GM19351 (cell line): ENCODE measurements at regions not wholly inside any gene's neighbourhood (a gene's known extent, or its start where the extent isn't known, plus 50 kb on each side); places are given as distances from the start of the nearest gene placed in this dataset.
A peak's percentile ranks its signal among the peaks of the same experiment; 100 is the strongest.
"Not testable (repeated sequence)": the region's sequence is repeated elsewhere in the genome, so short reads cannot be mapped to it uniquely, and the experiment has no call there.

Experiments used
- ATAC-seq: cut with Tn5 transposase; IDR thresholded peaks from one replicate; pipeline ENCODE4 v1.9.1; 2021; ENCODE audit warnings: mild to moderate bottlenecking, moderate library complexity; ENCODE audit not compliant: unreplicated experiment

- no peak for ATAC-seq
Observed at GRCh38 chr14:77985211-77985615, 185.0 kb upstream of the NRXN3 start.

GRCh38 chr14:77986773-77987172 lies 183.4 kb upstream of the NRXN3 start:
- ATAC-seq, result no peak

DNA sequence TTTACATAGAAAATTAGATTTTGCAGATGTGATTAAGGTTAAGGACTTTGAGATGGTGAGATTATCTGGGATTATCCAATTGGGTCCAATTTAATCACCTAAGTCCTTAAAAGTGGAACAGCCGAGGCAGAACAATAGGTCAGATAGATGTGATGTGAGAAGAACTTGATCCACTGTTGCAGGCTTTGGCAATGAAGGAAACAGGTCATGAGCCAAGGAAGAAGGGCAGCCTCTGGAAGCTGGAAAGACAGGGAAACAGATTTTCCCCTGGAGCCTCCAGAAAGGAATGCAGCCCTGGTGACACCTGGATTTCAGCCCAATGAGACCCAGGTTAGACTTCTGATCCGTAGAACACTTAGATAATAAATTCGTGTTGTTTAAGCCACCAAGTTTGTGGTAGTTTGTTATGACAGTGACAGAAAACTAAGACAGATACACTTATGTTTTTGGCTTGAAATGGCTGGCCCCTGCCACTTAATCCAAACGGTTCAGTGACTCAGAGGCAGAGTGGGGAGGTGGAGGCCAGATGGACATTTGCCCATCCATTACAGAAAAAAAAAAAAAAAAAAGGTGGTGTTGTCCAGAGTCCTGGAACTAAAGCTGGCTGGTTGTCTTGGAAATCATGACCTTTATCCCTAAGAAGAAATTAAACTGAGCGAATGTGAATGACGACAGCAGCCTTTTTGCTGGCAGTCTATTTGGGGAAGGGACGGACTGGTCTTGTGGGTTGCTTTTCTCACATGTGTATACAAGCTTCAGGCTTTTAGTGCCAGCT lies 181.9 kb upstream of the NRXN3 start:
- ATAC-seq, result no peak

- no peak for ATAC-seq
Observed at GRCh38 chr14:77988970-77989369, 181.2 kb upstream of the NRXN3 start.

DNA sequence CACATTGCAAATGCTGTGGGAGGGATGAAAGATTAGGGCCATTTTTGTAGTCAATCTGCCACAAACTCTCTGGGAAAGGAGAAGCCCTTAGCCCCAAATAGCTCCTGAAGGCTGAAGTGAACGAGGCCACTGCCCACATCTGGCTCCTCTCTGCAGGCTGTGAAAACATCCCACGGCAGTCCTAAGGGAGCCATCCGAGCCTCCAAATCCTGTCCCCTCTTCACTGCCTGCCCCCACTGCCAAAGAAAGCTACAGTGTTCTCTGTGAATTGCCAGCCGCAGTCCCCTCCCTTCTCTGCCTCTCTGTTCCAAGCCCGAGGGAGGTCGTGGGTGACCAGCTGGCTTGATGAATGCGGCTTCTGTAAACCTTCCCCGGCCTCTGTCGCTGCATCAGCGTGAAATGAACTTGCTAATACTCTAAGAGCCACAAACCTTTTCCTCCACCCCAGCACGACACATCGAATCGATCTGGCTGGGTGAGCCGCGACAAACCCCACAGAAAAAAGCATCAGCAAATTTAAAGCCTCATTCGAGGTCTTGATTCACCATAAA lies 180.7 kb upstream of the NRXN3 start:
- no peak for ATAC-seq

- ATAC-seq, result no peak
Observed at GRCh38 chr14:77990337-77990736, 179.8 kb upstream of the NRXN3 start.

DNA sequence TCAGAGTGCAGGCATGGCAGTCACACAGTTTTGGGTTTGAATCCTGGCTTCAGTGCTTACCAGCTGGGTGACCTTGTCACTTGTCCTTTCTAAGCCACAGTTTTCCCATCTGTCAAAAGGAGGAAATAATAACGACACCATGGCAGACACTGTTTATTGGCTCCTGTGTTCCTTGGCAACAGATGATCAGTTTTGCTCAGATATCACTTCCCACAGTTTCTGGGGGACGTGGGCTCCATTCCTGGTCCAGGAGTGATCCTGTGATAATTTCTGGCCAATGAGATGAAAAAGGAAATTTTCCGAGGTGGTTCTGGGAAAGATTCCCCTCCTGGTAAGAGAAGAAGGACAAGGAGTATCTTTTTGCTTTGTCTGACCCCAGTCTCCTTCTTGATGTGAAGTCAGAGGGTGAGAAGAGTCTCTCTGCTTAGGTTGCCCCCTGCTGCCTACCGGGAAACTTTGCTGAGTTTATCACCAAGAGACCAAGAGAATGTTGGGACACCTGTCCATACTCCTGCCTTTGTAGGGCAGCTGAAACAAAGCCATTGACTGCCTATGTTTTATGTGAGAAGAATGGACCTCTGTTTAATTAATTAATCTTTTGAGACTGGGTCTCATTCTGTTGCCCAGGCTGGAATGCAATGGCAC lies 178.9 kb upstream of the NRXN3 start:
- ATAC-seq, result no peak

DNA sequence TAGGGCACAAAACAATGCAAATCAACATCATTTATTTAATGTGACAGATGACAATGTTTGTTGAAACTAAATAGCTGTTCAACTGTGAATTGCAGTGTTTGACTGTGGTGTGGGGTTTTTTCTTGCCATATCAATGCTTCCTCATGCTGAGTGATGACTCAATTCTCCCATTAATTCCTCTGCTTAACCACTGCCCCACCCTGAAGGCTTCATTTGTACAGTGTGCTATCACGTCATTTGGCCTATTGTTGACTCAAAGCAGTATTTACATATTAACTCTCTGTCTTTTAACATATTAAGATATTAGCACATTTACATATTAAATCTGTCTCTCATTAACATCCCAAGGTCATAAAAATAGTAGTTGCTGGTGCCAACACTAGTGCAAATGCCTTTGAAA lies 164.8 kb upstream of the NRXN3 start:
- peak; percentile 66 for ATAC-seq

DNA sequence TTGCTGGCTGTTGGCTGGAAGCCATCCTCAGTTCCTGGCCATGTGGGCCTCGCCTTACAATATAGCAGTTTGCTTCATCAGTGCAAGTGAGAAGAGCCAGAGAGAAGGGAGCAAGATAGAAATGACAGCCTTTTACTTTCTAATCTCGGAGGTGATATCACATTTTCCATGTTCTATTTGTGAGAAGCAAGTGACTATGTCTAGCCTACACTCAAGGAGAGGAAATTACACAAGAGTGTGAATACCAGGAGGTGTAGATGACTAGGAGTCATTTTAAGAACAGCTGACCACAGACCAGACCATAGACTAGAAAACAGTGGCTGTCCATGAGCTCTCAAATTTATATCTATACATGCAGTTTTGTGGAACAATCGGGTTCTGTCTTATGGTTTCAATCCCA lies 163.0 kb upstream of the NRXN3 start:
- peak; percentile 73 for ATAC-seq

DNA sequence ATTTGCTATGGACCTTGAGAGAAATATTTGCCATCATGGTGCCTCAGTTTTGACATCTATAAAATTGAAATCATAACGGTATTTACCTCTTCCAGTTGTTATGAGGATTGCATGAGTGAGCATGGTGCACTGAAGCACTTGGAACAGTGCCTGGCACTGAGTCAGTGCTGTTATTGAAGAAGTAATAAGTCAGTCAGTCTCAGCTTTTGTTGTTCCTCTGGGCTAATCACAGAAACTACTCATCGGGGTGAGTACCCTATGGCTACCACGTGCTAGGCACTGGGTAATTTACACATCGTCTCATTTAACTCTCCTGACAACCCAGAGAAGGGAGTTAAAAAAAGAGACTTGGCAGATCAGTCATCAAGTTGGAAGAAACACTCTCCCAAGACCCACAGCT lies 159.5 kb upstream of the NRXN3 start:
- ATAC-seq, result no peak

DNA sequence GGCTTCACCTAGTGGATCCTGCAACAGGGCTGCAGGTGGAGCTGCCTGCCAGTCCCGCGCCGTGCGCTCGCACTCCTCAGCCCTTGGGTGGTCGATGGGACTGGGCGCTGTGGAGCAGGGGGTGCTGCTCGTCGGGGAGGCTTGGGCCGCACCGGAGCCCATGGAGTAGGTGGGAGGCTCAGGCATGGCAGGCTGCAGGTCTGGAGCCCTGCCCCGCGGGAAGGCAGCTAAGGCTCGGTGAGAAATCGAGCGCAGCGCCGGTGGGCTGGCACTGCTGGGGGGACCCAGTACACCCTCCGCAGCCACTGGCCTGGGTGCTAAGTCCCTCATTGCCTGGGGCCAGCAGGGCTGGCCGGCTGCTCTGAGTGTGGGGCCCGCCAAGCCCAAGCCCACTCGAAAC lies 156.3 kb upstream of the NRXN3 start:
- not testable (repeated sequence) for ATAC-seq

DNA sequence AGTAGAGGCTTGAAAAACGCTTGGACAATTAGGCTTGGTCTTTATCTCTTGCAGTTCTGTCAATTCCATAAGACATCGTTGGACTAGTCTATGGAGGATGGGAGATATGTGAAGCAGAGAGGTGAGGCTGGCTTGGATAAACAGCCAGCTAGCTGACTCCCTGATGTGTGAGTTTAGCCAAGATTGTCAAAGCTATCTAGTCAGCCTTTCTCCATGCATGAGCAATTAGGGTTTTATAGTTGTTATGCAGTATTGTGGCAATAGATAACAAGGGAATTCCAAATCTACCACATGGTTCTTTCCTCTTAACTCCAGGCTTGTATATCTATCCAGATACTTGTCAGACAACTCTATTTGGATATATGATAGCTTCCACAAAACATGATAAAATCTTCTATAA lies 153.6 kb upstream of the NRXN3 start:
- ATAC-seq, result no peak

- no peak for ATAC-seq
Observed at GRCh38 chr14:78018283-78018682, 151.9 kb upstream of the NRXN3 start.

DNA sequence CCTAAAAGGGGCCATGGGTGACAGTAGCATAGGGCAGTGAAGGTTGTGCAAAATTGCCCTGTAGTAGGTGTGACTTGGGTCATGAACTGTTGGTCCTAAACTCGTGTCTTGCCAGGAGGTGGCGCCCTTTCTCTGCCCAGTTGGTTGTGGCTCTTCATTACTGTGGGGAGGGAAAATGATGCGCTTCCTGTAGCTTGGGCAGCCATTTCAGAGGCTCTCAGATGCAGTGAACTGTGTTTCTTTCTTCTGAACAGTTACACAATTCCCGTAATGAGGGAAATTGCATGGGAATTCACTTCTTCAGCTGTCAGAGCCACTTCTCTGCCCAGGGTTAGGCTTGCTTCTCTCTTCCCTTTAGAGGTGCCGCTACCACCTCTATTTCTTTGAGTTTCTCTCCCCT lies 148.1 kb upstream of the NRXN3 start:
- ATAC-seq, result peak; percentile 94

DNA sequence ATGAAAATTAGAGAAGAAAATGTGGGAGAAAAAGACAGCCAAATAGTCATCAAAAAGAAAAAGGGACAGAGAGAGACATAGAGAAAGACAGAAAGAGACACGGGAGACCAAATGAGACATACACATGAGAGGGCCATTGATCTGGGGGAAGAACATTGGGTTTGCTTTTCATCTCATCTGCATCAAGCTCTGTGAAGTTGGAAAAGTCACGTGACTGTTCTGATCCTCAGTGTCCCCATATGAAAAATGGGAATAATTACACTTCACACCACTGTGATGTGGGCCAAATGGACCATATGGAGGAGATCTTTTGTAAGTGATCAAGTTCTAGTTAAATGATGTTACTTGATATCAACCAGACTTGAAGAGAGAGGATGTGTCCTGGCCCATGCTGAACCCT lies 147.1 kb upstream of the NRXN3 start:
- ATAC-seq, result no peak

GRCh38 chr14:78028471-78028870 lies 141.7 kb upstream of the NRXN3 start:
- no peak for ATAC-seq

- ATAC-seq, result no peak
Observed at GRCh38 chr14:78029601-78030372, 140.4 kb upstream of the NRXN3 start.

DNA sequence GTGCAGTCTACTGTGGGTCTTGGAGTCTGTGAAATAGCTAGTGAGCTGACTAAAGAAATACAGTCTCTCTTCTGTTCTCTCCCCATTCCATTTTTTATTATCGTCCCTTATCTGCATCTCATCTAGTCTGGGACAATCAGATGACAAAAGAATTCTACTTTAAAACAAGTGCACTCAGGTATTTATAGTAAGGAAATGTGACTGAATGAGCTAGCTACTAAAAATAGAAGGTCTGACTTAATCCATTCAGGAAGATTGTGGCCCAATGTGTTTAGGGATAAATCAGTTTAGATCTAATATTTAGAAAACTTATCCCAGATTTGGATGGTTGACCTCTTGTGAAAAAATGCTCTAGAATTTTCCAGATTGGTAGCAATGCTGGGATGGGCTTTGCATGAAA lies 126.8 kb upstream of the NRXN3 start:
- no peak for ATAC-seq

DNA sequence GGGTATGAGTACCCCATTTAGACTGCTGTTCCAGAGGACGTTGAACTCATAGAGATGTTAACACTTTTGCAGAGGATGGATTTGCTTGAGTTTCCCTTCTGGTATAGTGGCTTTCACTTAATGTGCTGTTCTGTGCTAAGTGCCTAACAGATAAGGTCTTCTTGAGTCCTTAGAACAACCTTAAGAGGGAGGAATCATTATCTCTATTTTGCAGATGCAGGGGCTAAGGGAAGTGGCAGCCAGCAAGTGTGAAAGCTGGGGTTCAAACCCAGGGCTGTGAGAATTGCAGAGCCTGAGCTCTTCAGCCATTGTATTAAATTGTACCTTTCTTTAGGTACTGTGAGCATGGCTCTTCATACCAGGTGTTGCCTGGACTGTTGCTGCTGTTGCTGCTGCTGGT lies 122.1 kb upstream of the NRXN3 start:
- no peak for ATAC-seq

DNA sequence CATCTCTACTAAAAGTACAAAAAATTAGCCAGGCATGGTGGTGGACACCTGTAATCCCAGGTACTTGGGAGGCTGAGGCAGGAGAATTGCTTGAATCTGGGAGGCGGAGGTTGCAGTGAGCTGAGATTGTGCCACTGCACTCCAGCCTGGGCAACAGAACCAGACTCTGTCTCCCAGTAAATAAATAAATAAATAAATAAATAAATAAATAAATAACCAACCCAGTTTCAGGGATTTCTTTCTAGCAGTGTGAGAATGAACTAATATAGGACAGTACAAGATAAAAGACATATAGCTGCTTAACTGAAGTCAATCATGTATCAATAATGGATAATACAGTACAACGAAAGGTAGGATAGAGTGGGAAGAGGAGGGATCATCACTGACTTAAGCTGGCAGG lies 113.3 kb upstream of the NRXN3 start:
- ATAC-seq, result not testable (repeated sequence)

DNA sequence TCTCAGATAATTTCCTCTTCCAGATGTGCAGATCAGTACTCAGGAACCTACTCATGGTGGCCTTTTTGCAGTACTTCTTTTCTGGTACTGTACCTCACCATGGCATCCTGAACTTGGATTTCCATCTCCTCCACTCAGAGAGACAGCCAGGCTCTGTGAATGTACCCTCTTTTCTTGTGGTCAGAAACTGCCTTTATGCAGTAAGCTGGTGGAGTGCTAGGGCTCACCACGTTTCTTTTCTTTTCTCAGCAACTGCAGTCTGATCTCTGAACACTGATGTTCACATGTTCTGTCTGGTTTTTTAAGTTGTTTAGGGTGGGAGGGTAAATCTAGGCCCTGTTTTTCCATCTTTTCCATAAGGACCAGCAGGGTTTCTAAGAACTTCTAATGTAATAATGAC lies 99.8 kb upstream of the NRXN3 start:
- ATAC-seq, result no peak
